Fibroblast of lung (primary cell): ENCODE measurements at regions not wholly inside any gene's neighbourhood (a gene's known extent, or its start where the extent isn't known, plus 50 kb on each side); places are given as distances from the start of the nearest gene placed in this dataset.

Experiments
- DNase-seq, 2 donors: peaks; one replicate each; pipeline versions ENCODE4 v3.0.0 to v3.0.0-alpha.2; 2010; ENCODE audit warnings: low read depth in 2 of 2
- H2AFZ ChIP-seq: 2 replicates; pipeline ENCODE4 v1.5.1; 2012; ENCODE audit warnings: low read length, control low read depth, inconsistent platforms
- H3K27ac ChIP-seq: 2 replicates; pipeline ENCODE4 v1.5.1; 2011; ENCODE audit warnings: low read length, control low read depth; ENCODE audit not compliant: insufficient read depth
- H3K27me3 ChIP-seq: 2 replicates; pipeline ENCODE4 v1.5.1; 2011; ENCODE audit warnings: mild to moderate bottlenecking, low read length; ENCODE audit not compliant: control insufficient read depth, insufficient read depth
- H3K36me3 ChIP-seq: 2 replicates; pipeline ENCODE4 v1.5.1; 2011; ENCODE audit warnings: low read length; ENCODE audit not compliant: control insufficient read depth, insufficient read depth
- H3K4me1 ChIP-seq: 2 replicates; pipeline ENCODE4 v1.5.1; 2011; ENCODE audit warnings: low read length; ENCODE audit not compliant: control insufficient read depth, insufficient read depth; ENCODE audit errors: extremely low read depth
- H3K4me2 ChIP-seq: 2 replicates; pipeline ENCODE4 v1.5.1; 2011; ENCODE audit warnings: low read length, control low read depth; ENCODE audit not compliant: insufficient read depth; ENCODE audit errors: extremely low read depth
- H3K4me3 ChIP-seq, 4 experiments: fragments of 200-600 bp in 1 of 4; sonication (generic) in 1 of 4; replicated peaks in 1 of 4; 2 replicates each; pipeline ENCODE4 v1.5.1; 2011 to 2016; ENCODE audit warnings: low read length in 4 of 4, low read depth in 3 of 4, mild to moderate bottlenecking in 3 of 4, control low read depth in 2 of 4, inconsistent platforms in 1 of 4, mixed read lengths in 1 of 4; ENCODE audit not compliant: insufficient read depth in 1 of 4; ENCODE audit errors: control extremely low read depth in 1 of 4
- H3K79me2 ChIP-seq: 2 replicates; pipeline ENCODE4 v1.5.1; 2012; ENCODE audit warnings: mild to moderate bottlenecking, low read length, inconsistent platforms; ENCODE audit not compliant: control insufficient read depth, insufficient read depth
- H3K9ac ChIP-seq: 2 replicates; pipeline ENCODE4 v1.5.1; 2011; ENCODE audit warnings: mild to moderate bottlenecking, low read length, control low read depth; ENCODE audit not compliant: insufficient read depth
- H3K9me3 ChIP-seq: 2 replicates; pipeline ENCODE4 v1.5.1; 2012; ENCODE audit warnings: low read depth, low read length; ENCODE audit not compliant: control insufficient read depth, insufficient read depth
- H4K20me1 ChIP-seq: 2 replicates; pipeline ENCODE4 v1.5.1; 2011; ENCODE audit warnings: low read length; ENCODE audit not compliant: control insufficient read depth, insufficient read depth; ENCODE audit errors: extremely low read depth
- CTCF ChIP-seq, 2 donors: IDR thresholded peaks in 1 of 2; conservative IDR thresholded peaks in 1 of 2; 1 replicate in 1 of 2; 2 replicates in 1 of 2; pipeline ENCODE4 v1.5.1; 2011 to 2012; ENCODE audit warnings: low read length in 2 of 2, control low read depth in 1 of 2, inconsistent platforms in 1 of 2, low read depth in 1 of 2, mild to moderate bottlenecking in 1 of 2
- EZH2 ChIP-seq: IDR thresholded peaks from 2 replicates; pipeline ENCODE4 v1.5.1; 2012; ENCODE audit warnings: low read length, control low read depth, mild to moderate bottlenecking; ENCODE audit errors: missing control alignments

DNA sequence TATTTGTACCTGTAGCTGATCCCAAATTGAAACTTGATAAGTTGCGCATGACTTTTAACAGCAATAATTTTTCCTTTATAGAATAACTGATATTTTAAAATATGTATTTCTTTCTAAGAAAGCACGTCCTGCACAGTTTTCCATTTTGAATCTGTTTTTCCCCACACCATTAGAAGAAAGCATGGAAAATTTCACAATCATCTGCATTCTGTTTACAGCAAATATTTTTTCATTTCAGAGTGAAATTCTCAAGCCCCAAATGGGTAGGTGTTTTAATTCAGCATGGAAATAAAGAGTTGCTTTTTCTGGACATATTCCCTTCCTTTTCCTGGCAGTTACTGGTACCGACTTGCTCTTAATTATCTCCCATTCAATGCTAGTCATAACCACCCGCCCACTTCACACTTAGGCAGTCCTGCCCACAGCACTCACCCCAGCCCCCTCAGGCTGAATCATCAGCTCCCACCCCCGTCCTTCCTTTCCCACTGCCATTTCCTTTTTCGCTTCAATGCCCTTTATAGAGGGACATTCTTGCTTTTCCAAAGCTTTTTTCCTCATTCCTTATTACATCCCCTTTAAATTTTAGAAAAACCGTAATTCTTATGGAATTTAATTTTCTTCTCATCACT is 89.2 kb upstream of the GLS start:
- Histone ChIP-seq H2AFZ (peak overlapping the region; percentile 45), H3K27me3 (no peaks in the 10 kb centered on the region), H3K79me2 (no peaks in the 10 kb centered on the region), H3K36me3 (no peaks in the 10 kb centered on the region), H3K4me2 (peak overlapping the region; percentile 58), H4K20me1 (no peaks in the 10 kb centered on the region), H3K4me1 (peaks cover 3% of the 10 kb centered on the region), H3K9me3 (no peaks in the 10 kb centered on the region), H3K27ac (no peak overlapping the region), H3K4me3 (no peak overlapping the region), H3K9ac (no peak overlapping the region)
- TF ChIP-seq EZH2 (no peak), CTCF (conservative IDR thresholded peaks at IDR 0.05 in 1 of 2, IDR thresholded peaks at IDR 0.05 in 1 of 2; ENCODE audit: low read depth in 1 of 2, low read length in 2 of 2) (no peak)
- peak; percentile 42 to 91 for DNase-seq

- no peak for TF ChIP-seq CTCF (conservative IDR thresholded peaks at IDR 0.05 in 1 of 2, IDR thresholded peaks at IDR 0.05 in 1 of 2; ENCODE audit: low read depth in 1 of 2, low read length in 2 of 2)
- TF ChIP-seq EZH2, result no peak
- H3K4me3 ChIP-seq, result no peak overlapping the region
- no peak overlapping the region for H3K9ac ChIP-seq
- H3K36me3 ChIP-seq, result no peaks in the 10 kb centered on the region
- peak in 1 of 2 donors; percentile 11 for DNase-seq
- no peaks in the 10 kb centered on the region for H4K20me1 ChIP-seq
- H2AFZ ChIP-seq, result no peak overlapping the region
- no peak overlapping the region for H3K27ac ChIP-seq
- H3K9me3 ChIP-seq, result no peaks in the 10 kb centered on the region
- no peak overlapping the region for H3K4me2 ChIP-seq
- H3K79me2 ChIP-seq, result no peaks in the 10 kb centered on the region
- no peaks in the 10 kb centered on the region for H3K27me3 ChIP-seq
- H3K4me1 ChIP-seq, result peaks cover 3% of the 10 kb centered on the region
These were observed 88.5 kb upstream of the GLS start for GRCh38 chr2:190791976-190792575.

GRCh38 chr2:190792956-190793888 is 87.4 kb upstream of the GLS start:
- Histone ChIP-seq H3K4me1 (peaks cover 3% of the 10 kb centered on the region), H3K27ac (no peak overlapping the region)

More at GRCh38 chr2:190792956-190793888, 87.4 kb upstream of the GLS start:
- DNase-seq, result peak in 1 of 2 donors; percentile 70
- H4K20me1 ChIP-seq, result no peaks in the 10 kb centered on the region
- H3K9me3 ChIP-seq, result no peaks in the 10 kb centered on the region
- no peaks in the 10 kb centered on the region for H3K79me2 ChIP-seq
- no peak overlapping the region for H3K9ac ChIP-seq
- no peak overlapping the region for H3K4me2 ChIP-seq
- TF ChIP-seq EZH2, result no peak
- no peak for TF ChIP-seq CTCF (conservative IDR thresholded peaks at IDR 0.05 in 1 of 2, IDR thresholded peaks at IDR 0.05 in 1 of 2; ENCODE audit: low read depth in 1 of 2, low read length in 2 of 2)
- H2AFZ ChIP-seq, result no peak overlapping the region
- no peaks in the 10 kb centered on the region for H3K36me3 ChIP-seq
- H3K4me3 ChIP-seq, result no peak overlapping the region
- no peaks in the 10 kb centered on the region for H3K27me3 ChIP-seq
